NB4 (cell line): ENCODE measurements at regions not wholly inside any gene's neighbourhood (a gene's known extent, or its start where the extent isn't known, plus 50 kb on each side); places are given as distances from the start of the nearest gene placed in this dataset.

Experiments
- DNase-seq: peaks from one replicate; pipeline ENCODE4 v3.0.0; 2010; ENCODE audit warnings: low read depth
- H3K4me3 ChIP-seq: one replicate; pipeline ENCODE4 v1.5.1; 2011; ENCODE audit warnings: mild to moderate bottlenecking, low read depth, low read length, moderate library complexity
- CTCF ChIP-seq: IDR thresholded peaks from one replicate; pipeline ENCODE4 v1.5.1; 2012; ENCODE audit warnings: low read depth, low read length
- MAX ChIP-seq: IDR thresholded peaks from 2 replicates; pipeline ENCODE4 v1.6.1; 2011; ENCODE audit warnings: low read depth, low read length
- MYC ChIP-seq: IDR thresholded peaks from 2 replicates; pipeline ENCODE4 v1.6.1; 2011; ENCODE audit warnings: low read depth, low read length
- POLR2A ChIP-seq: IDR thresholded peaks from 2 replicates; pipeline ENCODE4 v1.6.1; 2011; ENCODE audit warnings: mild to moderate bottlenecking; ENCODE audit not compliant: insufficient read length; ENCODE audit errors: extremely low read depth

DNA sequence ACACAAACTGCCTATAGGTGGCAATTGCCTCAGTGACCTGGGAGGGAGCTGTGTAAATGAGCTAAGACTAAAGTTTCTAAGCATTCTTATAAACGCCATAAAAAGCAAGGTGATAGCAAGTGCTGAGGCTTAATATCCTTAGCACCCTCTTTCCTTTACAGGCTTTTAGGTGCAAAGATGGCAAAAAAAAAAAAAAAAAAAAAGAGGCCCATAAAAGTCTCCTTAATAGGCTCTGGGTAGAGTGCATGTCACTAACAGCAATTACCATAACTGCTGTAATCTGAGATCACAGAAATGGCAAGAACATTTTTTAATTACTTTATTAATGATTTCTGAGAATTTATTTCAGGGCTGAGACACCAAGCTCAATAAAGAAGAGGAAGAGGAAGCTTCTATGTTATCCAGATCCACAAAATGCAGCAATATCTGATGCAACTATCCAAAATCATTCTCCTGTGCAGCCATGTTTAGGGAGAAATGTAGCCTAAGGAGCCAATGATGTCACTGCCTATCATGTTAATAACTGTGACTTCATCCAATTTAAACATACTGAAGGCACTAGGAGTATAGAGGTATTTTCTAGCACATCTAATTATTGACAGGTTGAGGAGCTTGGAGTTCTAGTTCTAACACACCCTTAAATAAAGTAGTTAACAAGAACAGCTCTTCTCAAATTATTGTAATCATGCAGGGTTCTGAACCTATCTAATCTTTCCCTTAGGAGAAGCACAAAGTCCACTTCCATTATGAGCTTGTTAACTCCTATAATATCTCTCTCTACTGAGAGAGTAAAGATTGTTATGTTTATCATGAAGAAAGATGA lies 804.3 kb upstream of the ACVR2A start:
- H3K4me3 ChIP-seq = no peak overlapping the region
- no peak for DNase-seq
- no peak for TF ChIP-seq MYC
- no peak for TF ChIP-seq MAX
- TF ChIP-seq CTCF = no peak
- TF ChIP-seq POLR2A = no peak

DNA sequence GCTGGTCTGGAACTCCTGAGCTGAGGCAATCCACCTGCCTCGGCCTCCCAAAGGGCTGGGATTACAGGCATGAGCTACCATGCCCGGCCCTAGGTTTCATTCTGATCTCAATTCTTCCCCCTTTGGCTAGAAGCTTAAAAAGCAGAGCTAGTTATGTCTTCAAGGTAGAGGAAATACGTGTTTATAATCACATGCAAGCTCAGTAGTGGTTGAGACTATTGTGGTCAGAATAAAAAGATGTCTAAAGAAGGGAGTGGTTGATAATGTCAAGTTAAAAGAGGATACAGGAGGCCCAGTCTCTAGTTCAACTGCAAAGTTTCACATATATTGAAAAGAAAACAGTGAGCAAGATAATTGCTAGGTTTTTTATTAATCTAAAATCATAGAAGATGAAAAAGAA lies 807.8 kb upstream of the ACVR2A start:
- no peak for DNase-seq
- TF ChIP-seq MYC (no peak), POLR2A (no peak), MAX (no peak), CTCF (no peak)
- H3K4me3 ChIP-seq = no peak overlapping the region

- no peak for DNase-seq
- H3K4me3 ChIP-seq = no peak overlapping the region
- no peak for TF ChIP-seq CTCF
Measured at GRCh38 chr2:147033044-147033443, 811.8 kb upstream of the ACVR2A start.

DNA sequence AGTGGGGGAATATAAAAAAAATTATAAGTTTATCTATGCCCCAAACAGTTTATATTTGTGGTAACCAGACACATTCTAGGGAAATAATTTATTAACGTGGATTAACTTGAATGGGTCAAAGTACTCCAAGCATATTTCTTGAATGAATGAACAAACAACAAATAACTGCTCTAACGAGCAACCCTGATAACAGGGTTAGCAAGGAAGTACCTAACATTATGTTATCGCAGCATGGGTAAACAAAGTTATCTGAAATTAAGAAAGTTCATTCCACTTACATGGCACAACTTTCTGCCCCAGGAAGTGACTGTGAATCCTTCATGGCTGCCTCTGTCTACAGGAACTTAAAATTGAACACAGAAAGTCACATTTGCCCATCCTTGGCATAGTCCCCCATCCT lies 812.9 kb upstream of the ACVR2A start:
- H3K4me3 ChIP-seq = no peak overlapping the region
- no peak for DNase-seq
- TF ChIP-seq POLR2A (no peak), MAX (no peak), CTCF (no peak), MYC (no peak)

- TF ChIP-seq MAX (no peak), POLR2A (no peak), MYC (no peak), CTCF (no peak)
- DNase-seq = no peak
- H3K4me3 ChIP-seq = no peak overlapping the region
Measured at GRCh38 chr2:147030966-147031720, 813.7 kb upstream of the ACVR2A start.
